Left kidney (tissue), 1 donor: ENCODE measurements at regions not wholly inside any gene's neighbourhood (a gene's known extent, or its start where the extent isn't known, plus 50 kb on each side); places are given as distances from the start of the nearest gene placed in this dataset.
"Not testable (repeated sequence)": the region's sequence is repeated elsewhere in the genome, so short reads cannot be mapped to it uniquely, and the experiment has no call there.

Source experiments
- DNase-seq: peaks from one replicate; pipeline ENCODE4 v3.0.0-alpha.2; 2013

DNA sequence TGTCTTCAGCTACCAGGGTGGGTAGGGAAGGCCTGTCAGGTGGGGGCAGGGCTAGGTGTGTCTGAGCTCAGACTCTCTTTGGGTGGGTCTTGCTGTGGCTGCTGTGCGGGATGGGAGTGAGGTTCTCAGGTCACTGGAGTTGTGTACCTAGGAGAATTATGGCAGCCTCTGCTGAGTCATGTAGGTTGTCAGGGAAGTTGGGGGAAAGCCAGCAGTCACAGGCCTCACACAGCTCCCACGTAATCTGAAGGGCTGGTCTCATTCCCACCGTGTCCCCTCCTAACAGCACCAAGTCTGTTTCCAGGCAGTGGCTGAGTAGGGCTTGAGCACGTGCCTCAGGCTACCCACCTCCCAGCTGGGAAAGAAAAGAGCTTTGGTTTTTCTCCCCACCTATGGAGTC, 67.0 kb downstream of the CHCHD4 start:
- DNase-seq = no peak

DNA sequence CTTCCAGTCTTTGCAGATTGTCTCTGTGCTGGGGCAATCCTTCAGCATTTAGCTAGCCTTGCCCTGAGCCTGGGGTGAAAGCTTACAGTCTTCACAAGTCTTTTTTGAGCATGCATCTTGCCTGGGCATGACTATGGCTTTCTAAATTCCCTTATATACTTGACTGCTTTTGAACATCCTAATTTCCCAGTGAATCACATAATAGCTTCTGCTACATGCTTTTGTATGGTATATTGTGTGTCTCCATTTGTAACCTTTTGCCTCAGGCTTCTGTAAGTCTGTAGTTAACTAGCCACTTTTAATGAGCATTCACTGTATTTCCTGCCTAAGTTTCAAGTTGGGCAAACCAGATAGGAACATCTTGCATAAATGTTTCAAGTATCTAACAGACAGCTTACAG, 76.8 kb downstream of the CHCHD4 start:
- no peak for DNase-seq

DNA sequence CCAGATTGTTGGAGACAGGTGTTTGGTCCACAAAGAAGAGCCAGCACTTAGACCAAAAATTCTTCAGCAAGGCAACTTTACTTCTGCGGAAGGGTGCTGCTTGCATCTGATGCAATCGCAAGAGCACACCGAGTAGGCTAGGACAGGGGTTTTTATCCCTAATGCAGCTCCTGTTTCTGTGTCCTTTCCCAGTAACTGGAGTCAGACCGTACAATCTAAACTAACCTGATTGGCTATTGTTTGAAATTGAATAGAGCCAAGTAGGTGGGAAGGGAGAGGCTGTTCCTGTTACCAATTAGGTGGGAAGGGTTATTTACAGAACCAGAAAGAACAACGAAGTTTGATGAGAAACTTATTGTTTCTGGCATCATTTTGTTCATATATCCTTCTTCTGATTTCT, 77.6 kb downstream of the CHCHD4 start:
- no peak for DNase-seq

DNA sequence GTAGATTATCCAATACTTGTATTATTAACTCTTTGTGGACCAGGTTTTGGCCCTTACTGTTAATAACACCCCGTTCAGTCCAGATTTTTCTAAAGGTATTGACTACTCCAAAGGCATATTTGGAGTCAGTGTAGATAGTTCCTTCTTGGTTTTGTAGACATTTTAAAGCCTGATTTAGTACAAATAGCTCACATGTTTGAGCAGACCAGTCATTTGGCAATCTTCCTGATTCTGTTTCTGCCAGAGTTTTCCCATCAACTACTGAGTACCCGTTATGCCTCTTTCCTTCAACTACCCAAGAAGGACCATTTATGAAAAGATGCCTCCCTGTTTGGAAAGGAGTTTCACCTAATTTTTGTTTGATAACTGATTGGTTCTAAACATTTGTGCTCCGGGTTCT, 82.0 kb downstream of the CHCHD4 start:
- DNase-seq = no peak

DNA sequence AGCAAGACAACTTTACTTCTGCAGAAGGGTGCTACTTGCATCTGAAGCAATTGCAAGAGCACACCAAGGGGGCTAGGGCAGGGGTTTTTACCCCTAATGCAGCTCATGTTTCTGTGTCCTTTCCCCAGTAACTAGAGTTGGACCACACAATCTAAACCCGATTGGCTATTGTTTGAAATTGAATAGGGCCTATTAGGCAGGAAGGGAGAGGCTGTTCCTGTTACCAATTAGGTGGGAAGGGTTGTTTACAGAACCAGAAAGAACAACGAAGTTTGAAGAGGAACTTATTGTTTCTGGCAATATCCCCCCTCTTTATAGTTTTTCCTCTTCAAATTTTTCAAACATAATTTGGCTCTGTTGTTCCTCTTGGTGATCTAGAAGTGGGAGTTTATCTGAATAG, 85.5 kb downstream of the CHCHD4 start:
- no peak for DNase-seq

DNA sequence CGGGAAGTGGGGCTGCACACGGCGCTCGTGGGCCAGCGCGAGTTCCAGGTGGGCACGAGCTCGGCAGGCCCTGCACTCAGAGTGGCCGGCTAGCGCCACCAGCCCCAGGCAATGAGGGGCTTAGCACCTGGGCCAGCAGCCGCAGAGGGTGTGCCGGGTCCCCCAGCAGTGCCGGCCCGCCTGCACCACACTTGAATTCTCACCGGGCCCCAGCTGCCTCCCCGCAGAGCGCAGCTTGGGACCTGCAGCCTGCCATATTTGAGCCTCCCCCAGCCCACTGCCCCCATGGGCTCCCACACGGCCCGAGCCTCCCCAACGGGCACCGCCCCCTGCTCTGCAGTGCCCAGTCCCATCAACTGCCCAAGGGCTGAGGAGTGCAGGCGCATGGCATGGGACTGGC, 87.5 kb downstream of the CHCHD4 start:
- DNase-seq = no peak

DNA sequence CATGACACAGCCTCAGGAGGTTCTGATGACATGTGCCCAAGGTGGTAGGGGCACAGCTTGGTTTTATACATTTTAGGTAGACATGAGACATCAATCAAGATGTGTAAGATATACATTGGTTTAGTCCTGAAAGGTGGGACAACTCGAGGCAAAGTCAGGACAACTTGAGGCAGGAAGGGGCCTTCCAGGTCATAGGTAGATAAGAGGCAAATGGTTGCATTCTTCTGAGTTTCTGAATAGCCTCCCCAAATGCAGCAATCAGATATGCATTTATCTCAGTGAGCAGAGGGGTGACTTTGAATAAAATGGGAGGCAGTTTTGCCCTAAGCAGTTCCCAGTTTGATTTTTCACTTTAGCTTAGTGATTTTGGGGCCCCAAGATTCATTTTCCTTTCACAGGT, 91.6 kb downstream of the CHCHD4 start:
- DNase-seq = no peak

DNA sequence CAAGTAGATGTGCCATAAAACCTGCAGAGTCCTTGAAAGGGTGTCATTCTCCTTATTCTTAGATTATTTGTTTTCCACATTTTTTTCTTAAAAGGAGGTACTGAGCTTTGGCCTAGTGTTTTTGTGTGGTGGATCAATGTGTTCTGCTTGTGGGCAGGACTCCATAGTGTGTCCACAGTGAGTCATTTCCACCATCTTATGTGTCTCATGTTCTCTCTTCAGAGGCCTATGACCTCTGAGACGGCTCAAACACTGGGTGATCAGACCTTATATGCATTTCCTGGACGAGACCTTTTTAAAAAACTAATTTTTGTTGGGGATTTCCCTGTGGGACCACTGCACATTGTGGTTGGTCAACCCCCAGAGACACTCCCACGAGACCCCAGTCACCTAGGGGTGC, 93.4 kb downstream of the CHCHD4 start:
- DNase-seq = no peak

DNA sequence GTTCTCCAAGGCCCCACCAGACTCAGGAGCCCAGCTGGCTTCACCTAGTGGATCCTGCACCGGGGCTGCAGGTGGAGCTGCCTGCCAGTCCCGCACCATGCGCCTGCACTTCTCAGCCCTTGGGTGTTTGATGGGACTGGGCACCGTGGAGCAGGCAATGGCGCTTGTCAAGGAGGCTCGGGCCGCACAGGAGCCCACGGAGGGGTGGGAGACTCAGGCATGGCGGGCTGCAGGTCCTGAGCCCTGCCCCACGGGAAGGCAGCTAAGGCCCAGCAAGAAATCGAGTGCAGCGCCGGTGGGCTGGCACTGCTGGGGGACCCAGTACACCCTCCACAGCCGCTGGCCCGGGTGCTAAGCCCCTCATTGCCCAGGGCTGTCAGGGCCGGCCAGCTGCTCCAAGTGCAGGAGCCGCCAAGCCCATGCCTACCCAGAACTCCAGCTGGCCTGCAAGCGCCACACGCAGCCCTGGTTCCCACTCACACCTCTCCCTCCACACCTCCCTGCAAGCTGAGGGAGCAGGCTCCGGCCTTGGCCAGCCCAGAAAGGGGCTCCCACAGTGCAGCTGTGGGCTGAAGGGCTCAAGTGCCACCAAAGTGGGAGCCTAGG, 95.2 kb downstream of the CHCHD4 start:
- DNase-seq = not testable (repeated sequence)

DNA sequence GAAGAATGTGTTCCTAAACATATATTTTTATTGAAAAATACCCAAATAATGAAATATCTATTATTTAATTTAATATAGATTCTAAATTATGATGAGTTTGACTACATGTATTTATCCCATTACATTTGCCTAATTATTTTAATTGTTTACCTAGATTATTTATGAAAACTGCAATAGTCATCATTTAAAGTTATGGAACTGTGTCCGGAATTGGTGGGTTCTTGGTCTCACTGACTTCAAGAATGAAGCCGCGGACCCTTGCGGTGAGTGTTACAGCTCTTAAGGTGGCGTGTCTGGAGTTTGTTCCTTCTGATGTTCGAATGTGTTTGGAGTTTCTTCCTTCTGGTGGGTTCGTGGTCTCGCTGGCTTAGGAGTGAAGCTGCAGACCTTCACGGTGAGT, 96.5 kb downstream of the CHCHD4 start:
- not testable (repeated sequence) for DNase-seq

DNA sequence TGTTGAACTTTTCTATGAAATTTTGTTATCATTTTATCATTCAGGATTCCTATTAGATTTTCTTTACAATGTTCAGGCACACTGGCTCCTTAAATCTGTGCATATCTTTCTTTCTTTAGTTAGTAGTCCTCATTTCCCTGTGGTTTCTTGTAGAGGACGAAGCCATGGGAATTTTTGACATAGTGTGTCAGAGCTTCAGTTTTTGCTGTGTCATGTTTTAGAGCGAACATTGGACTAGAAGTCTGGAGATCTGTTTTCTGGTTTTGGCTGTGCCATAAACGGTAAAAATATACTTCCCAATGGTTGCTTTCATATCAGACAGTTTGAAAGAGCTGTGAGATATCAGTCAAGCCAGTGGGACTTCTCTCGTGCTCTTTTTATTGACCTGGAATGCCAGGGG, 105.2 kb downstream of the CHCHD4 start:
- DNase-seq = no peak

DNA sequence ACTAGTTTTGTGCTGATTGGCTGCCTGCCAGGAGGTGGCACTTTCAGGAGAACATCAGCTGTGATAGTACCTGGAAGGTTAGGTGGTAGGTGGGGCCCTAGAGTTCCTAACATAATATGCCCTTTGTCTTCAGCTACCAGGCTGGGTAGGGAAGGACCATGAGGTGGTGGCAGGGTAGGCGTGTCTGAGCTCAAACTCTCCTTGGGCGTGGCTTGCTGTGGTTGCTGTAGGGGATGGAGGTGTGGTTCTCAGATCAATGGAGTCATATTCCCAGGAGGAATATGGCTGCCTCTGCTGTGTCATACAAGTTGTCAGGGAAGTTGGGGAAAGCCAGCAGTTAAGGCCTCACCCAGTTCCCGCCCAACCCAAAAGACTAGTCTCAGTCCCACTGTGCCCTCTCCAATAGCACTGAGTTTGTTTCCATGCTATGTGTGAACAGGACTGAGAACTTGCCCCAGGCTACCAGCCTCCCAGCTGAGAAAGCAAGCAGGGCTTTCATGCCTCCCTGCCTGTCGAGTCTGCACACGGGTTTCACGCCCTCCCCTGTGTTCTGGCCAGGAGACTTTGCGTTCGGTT, 107.7 kb downstream of the CHCHD4 start:
- no peak for DNase-seq

DNA sequence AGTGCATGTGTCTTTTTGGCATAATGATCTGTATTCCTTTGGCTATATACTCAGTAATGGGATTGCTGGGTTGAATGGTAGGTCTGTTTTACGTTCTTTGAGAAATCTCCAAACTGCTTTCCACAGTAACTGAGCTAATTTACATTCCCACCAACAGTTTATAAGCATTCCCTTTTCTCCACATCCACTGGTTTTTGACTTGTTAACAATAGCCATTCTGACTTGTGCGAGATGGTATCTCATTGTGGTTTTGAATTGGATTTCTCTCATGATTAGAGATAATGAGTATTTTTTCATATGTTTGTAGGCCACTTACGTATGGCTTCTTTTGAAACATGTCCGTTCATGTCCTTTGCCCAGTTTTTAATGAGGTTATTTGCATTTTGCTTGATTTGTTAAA, 117.7 kb downstream of the CHCHD4 start:
- DNase-seq = no peak

DNA sequence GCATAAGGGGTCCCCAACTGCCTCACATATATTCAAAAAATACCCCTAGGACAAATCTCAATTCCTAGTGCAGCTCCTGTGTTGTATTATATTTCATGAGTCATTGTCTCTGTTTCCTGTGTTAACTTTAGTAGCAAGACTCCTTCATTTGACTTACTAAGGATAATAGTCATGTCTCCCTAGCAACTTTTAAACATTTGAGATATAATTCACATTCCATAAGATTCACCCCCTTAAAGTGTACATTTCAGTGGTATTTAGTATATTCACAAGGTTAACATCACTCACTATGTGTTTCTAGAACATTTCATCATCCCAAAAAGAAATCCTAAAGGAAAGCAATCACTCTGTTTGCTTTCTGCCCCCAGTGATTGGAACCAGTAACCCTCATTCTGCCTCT, 121.3 kb upstream of the WNT7A start:
- DNase-seq = no peak

DNA sequence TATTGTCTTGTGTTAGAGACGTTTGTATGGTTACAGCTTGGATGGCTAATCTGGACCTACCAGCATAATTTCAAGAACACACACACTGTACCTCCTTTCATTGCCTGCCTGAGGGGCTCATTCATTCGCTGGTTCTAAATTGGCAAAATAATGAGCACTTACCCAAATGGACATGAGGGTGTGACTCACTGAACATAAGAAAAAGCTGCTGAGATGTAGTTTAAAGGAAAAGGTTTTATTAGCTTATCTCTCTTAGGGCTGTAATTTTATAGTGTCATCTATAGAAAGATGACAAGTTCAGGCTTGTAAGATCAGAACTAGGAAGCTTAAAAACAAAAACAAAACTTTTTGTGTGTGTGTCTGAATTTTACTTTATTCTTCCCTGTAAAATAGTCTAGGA, 120.7 kb upstream of the WNT7A start:
- no peak for DNase-seq

DNA sequence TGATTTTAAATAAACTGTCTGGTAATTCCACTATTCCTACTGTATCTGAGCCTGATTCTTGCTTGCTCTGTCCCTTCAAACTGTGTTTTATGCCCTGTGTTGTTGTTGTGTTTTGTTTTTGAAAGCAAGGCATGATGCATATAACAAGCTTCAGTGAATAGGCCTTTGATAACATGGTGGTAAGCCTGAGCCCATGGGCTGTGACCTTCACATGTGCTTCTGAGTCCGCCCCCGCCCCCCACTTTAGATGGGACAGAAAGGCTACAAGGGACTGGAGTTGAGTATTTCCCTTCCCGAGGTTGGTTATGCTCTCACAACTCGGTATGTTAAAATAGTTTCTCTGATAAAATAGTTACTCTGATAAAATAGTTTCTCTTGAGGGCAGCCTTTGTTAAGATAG, 119.0 kb upstream of the WNT7A start:
- no peak for DNase-seq

DNA sequence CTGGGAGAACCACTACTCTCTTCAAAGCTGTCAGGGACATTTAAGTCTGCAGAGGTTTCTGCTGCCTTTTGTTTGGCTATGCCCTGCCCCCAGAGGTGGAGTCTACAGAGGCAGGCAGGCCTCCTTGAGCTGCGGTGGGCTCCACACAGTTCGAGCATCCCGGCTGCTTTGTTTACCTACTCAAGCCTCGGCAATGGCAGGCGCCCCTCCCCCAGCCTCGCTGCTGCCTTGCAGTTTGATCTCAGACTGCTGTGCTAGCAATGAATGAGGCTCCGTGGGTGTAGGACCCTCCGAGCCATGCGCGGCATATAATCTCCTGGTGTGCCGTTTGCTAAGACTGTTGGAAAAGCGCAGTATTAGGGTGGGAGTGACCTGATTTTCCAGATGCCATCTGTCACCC, 115.3 kb upstream of the WNT7A start:
- DNase-seq = not testable (repeated sequence)

DNA sequence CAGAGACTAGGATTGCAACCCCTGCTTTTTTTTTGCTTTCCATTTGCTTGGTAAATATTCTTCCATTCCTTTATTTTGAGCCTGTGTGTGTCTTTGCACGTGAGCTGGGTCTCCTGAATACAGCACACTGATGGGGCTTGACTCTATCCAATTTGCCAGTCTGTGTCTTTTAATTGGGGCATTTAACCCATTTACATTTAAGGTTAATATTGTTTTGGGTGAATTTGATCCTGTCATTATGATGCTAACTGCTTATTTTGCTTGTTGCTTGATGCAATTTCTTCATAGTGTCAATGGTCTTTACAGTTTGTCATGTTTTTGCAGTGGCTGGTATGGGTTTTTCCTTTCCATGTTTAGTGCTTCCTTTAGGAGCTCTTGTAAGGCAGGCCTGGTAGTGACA, 109.1 kb upstream of the WNT7A start:
- not testable (repeated sequence) for DNase-seq

DNA sequence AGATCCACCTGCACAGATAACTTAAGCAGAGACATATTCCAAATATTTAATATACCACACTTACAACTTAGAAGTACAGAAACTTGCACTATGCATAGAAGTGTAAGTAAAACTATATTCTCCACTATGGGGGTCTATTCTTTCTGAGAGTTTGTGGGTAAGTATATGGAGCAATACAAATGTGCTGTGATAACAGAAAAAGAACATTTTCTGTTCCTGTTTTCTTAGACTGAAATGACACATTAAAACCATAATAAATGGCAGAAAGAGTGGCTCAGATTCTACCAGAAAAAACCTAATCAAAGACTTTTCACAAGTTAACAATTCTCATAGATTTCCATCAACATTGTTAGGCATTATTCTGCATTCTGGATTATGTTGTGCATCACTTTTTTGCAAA, 96.6 kb upstream of the WNT7A start:
- DNase-seq = no peak

DNA sequence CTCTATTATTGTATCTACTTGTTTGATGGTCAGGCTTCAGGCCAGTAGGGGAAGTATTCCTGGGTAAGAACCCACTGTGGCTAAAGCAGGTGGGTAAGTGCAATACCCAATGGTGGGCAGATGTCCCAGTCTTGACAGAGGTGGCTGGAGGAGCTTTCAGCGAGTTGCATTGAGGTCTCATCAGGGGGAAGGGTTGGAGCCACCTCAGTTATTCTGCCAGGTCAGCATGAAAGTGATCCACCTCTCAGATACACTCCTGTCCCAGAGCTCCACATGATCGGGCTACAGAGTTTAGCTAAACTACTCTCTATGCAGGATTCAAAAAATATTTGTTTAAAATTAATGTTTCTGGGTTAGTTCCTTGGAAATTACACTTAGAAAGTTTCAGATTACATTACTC, 95.8 kb upstream of the WNT7A start:
- no peak for DNase-seq

DNA sequence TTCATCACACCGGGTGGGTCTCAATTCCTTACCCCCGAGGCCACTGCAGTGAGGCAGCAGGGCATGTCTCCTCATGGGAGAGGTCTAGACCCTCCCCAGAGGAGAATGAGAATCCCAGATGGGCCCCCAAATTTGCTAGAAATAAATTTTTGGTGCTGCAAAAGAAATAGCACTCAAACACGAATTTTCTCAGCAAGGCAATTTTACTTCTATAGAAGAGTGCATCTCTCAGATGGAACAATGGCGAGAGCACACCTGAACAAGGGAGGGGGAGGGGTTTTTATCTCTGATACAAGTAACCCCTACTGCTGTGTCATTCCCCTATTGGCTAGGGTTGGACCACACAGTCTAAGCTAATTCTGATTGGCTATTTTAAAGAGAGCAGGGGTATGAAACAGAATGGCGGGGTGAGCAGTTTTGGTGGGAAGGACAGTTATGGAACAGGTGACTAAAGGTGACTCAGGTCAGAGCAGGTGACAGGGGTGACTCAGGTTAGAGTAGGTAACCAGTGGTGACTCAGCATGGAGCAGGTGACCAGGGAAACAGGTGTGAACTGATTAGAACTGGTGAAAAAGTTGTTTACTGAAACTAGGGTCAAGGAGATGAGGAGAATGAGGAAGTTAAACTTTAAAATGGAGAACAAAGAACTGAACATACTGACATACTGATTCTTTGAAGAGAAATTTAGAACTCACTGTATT, 93.0 kb upstream of the WNT7A start:
- DNase-seq = no peak

DNA sequence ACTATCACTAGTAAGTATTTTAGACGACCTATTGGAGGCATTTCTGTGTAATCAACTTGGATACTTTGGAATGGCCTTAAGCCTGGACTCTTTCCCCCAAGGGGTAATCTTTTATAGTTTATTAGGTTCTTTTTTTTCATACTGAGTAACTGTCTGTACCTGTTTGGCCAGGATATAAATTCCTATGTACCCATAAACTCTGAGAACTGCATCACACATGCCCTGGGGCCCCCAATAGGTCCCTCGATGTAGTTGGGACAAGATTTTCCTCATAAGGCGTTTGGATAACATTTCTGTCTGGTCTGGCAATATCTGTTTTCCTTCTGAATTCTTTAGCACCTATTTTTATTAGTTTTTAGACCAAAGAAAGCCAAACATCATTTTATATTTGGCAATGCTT, 86.4 kb upstream of the WNT7A start:
- DNase-seq = no peak

DNA sequence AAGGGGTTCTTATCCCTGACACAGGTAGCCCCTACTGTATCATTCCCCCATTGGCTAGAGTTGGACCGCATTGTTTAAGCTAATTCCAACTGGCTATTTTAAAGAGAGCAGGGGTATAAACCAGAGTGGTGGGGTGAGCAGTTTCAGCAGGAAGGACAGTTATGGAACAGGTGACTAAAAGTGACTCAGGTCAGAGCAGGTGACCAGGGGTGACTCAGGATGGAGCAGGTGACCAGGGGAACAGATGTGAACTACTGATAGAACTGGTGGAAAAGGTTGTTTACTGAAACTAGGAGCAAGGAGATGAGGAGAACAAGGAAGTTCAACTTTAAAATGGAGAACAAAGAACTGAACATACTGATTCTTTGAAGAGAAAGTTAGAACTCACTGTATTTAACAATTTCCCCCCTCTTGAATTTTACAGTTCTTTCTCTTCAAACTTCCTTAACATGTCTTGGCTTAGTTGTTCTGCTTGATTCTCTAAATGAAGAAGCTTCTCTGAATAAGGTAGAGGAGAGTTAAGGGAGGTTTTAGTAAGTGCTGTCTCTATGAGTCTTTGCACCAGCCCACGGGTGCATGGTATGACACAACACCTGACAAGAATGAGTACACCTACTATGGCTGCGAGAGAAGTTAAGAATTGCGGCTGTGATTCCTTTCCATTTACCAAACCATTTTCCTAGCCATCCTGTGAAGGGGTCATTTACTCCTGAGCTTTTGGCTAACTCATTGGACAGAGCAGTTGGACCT, 83.4 kb upstream of the WNT7A start:
- DNase-seq = no peak
